Progenitor cell of endocrine pancreas (in vitro differentiated cells): ENCODE measurements at regions not wholly inside any gene's neighbourhood (a gene's known extent, or its start where the extent isn't known, plus 50 kb on each side); places are given as distances from the start of the nearest gene placed in this dataset.

Source experiments
- DNase-seq: peaks from one replicate; pipeline ENCODE4 v3.0.0; 2021; ENCODE audit warnings: low spot score; ENCODE audit not compliant: unreplicated experiment
- H3K27ac Mint-ChIP-seq: 2 replicates; pipeline ENCODE4 v1.8.0; 2021; ENCODE audit warnings: mild to moderate bottlenecking, moderate library complexity, mixed read lengths
- H3K27me3 Mint-ChIP-seq: 2 replicates; pipeline ENCODE4 v1.8.0; 2021; ENCODE audit warnings: mixed read lengths
- H3K36me3 Mint-ChIP-seq: 2 replicates; pipeline ENCODE4 v1.8.0; 2022; ENCODE audit warnings: mixed read lengths; ENCODE audit not compliant: insufficient read depth
- H3K4me1 Mint-ChIP-seq: 2 replicates; pipeline ENCODE4 v1.8.0; 2021; ENCODE audit warnings: low read depth, mixed read lengths
- H3K4me3 Mint-ChIP-seq: 2 replicates; pipeline ENCODE4 v1.8.0; 2021; ENCODE audit warnings: low read depth, mild to moderate bottlenecking, moderate library complexity, mixed read lengths
- H3K9me3 Mint-ChIP-seq: 2 replicates; pipeline ENCODE4 v1.8.0; 2021; ENCODE audit warnings: low read depth, mixed read lengths
- CTCF ChIP-seq: fragments of 200-600 bp; sonication (generic); IDR thresholded peaks from one replicate; pipeline ENCODE4 v1.5.0; 2021; ENCODE audit warnings: antibody characterized with exemption, mild to moderate bottlenecking; ENCODE audit not compliant: unreplicated experiment

- no peak for TF ChIP-seq CTCF
- no peaks in the 10 kb centered on the region for H3K9me3 Mint-ChIP-seq
- H3K4me1 Mint-ChIP-seq, result peaks cover 1% of the 10 kb centered on the region
- H3K27ac Mint-ChIP-seq, result no peak overlapping the region
- no peak for DNase-seq
- H3K36me3 Mint-ChIP-seq, result no peaks in the 10 kb centered on the region
- no peak overlapping the region for H3K4me3 Mint-ChIP-seq
- no peaks in the 10 kb centered on the region for H3K27me3 Mint-ChIP-seq
These were observed 459.7 kb upstream of the SEMA3A start for GRCh38 chr7:84654273-84654672.

- Mint-ChIP-seq H3K9me3 (no peaks in the 10 kb centered on the region), H3K4me3 (no peak overlapping the region), H3K4me1 (no peaks in the 10 kb centered on the region), H3K27ac (no peak overlapping the region), H3K36me3 (no peaks in the 10 kb centered on the region), H3K27me3 (no peaks in the 10 kb centered on the region)
- no peak for DNase-seq
- no peak for TF ChIP-seq CTCF
These were observed 457.3 kb upstream of the SEMA3A start for GRCh38 chr7:84651876-84652275.

- no peak overlapping the region for H3K27ac Mint-ChIP-seq
- no peaks in the 10 kb centered on the region for H3K36me3 Mint-ChIP-seq
- DNase-seq, result no peak
- no peaks in the 10 kb centered on the region for H3K9me3 Mint-ChIP-seq
- H3K4me3 Mint-ChIP-seq, result no peak overlapping the region
- TF ChIP-seq CTCF, result no peak
- H3K4me1 Mint-ChIP-seq, result no peaks in the 10 kb centered on the region
- H3K27me3 Mint-ChIP-seq, result no peaks in the 10 kb centered on the region
These were observed 453.5 kb upstream of the SEMA3A start for GRCh38 chr7:84647797-84648757.

GRCh38 chr7:84642611-84643010, 448.0 kb upstream of the SEMA3A start:
- H3K27me3 Mint-ChIP-seq, result no peaks in the 10 kb centered on the region
- no peaks in the 10 kb centered on the region for H3K9me3 Mint-ChIP-seq
- TF ChIP-seq CTCF, result no peak
- peaks cover 7% of the 10 kb centered on the region for H3K4me1 Mint-ChIP-seq
- no peak overlapping the region for H3K4me3 Mint-ChIP-seq
- no peak overlapping the region for H3K27ac Mint-ChIP-seq
- no peak for DNase-seq
- no peaks in the 10 kb centered on the region for H3K36me3 Mint-ChIP-seq

GRCh38 chr7:84640637-84641036, 446.0 kb upstream of the SEMA3A start:
- Mint-ChIP-seq H3K9me3 (peaks cover under 1% of the 10 kb centered on the region), H3K27me3 (no peaks in the 10 kb centered on the region), H3K4me3 (no peak overlapping the region), H3K27ac (no peak overlapping the region), H3K4me1 (peaks cover 7% of the 10 kb centered on the region), H3K36me3 (no peaks in the 10 kb centered on the region)
- DNase-seq, result no peak
- no peak for TF ChIP-seq CTCF
